ENCODE measurements at regions not wholly inside any gene's neighbourhood (a gene's known extent, or its start where the extent isn't known, plus 50 kb on each side); places are given as distances from the start of the nearest gene placed in this dataset.

DNA sequence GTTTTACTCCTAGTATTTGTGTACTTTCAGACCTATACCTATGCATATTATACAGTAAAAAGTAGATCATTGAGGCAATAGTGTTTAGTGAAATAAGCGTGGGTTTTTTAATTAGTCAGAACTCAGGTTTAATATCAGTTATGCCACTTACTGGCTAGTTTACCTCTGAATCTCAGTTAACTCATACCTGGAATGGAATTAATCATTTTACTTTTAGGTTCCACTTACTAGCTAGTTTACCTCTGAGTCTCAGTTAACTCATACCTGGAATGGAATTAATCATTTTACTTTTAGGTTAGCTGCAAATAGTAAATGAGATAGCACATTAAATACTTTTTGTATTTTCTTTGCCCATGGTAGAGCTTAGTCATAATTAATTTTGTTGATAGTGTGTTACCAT lies 475.7 kb downstream of the CCER1 start:
- Histone ChIP-seq H3K9ac (ENCODE audit: control insufficient read depth, insufficient read depth, low read length) (no peak overlapping the region), H4K20me1 (ENCODE audit: control insufficient read depth, insufficient read depth) (no peaks in the 10 kb centered on the region), H3K36me3 (ENCODE audit: control insufficient read depth in 2 of 2, insufficient read depth in 2 of 2, low read length in 1 of 2) (no peaks in the 10 kb centered on the region), H3K4me2 (ENCODE audit: control insufficient read depth, insufficient read depth) (no peak overlapping the region), H2AFZ (ENCODE audit: control insufficient read depth, low read depth, low read length) (no peak overlapping the region), H3K79me2 (ENCODE audit: control insufficient read depth, insufficient read depth, low read length) (no peaks in the 10 kb centered on the region), H3K27ac (ENCODE audit: control insufficient read depth, insufficient read depth) (no peak overlapping the region), H3K27me3 (replicated peaks in 1 of 2; ENCODE audit: control insufficient read depth in 2 of 2, insufficient read depth in 2 of 2, low read length in 1 of 2) (no peaks in the 10 kb centered on the region), H3K9me3 (replicated peaks; ENCODE audit: control insufficient read depth, insufficient read depth, low read length) (no peaks in the 10 kb centered on the region), H3K4me1 (ENCODE audit: control insufficient read depth, insufficient read depth, low read length) (no peaks in the 10 kb centered on the region), H3K4me3 (no peak overlapping the region)
- DNase-seq (ENCODE audit: low read depth, low spot score) (no peak), FAIRE-seq (no peak), ATAC-seq (no peak)
- in situ Hi-C loops (cut with MboI): no loop called here
- RAD21 ChIA-PET (ENCODE audit: unreplicated experiment): no interaction called here
- TF ChIP-seq TARDBP (IDR thresholded peaks at IDR 0.05; ENCODE audit: borderline replicate concordance) (no peak), CBX5 (IDR thresholded peaks at IDR 0.05; ENCODE audit: low read depth) (no peak), CHD1 (IDR thresholded peaks at IDR 0.05; ENCODE audit: low read depth, low read length) (no peak), BCL11A (IDR thresholded peaks at IDR 0.05; ENCODE audit: low read depth, low read length) (no peak), FOS (IDR thresholded peaks at IDR 0.05; ENCODE audit: borderline replicate concordance, extremely low read depth, insufficient read length) (no peak), STAT3 (IDR thresholded peaks at IDR 0.05; ENCODE audit: low read depth, low read length) (no peak), HDAC2 (IDR thresholded peaks at IDR 0.05) (no peak), MEF2A (IDR thresholded peaks at IDR 0.05; ENCODE audit: insufficient read depth, low read depth, low read length) (no peak), JUNB (IDR thresholded peaks at IDR 0.05) (no peak)
- TF ChIP-seq, protein P1, sequence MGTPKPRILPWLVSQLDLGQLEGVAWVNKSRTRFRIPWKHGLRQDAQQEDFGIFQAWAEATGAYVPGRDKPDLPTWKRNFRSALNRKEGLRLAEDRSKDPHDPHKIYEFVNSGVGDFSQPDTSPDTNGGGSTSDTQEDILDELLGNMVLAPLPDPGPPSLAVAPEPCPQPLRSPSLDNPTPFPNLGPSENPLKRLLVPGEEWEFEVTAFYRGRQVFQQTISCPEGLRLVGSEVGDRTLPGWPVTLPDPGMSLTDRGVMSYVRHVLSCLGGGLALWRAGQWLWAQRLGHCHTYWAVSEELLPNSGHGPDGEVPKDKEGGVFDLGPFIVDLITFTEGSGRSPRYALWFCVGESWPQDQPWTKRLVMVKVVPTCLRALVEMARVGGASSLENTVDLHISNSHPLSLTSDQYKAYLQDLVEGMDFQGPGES (IDR thresholded peaks at IDR 0.05): no peak
- TF ChIP-seq, protein P2, sequence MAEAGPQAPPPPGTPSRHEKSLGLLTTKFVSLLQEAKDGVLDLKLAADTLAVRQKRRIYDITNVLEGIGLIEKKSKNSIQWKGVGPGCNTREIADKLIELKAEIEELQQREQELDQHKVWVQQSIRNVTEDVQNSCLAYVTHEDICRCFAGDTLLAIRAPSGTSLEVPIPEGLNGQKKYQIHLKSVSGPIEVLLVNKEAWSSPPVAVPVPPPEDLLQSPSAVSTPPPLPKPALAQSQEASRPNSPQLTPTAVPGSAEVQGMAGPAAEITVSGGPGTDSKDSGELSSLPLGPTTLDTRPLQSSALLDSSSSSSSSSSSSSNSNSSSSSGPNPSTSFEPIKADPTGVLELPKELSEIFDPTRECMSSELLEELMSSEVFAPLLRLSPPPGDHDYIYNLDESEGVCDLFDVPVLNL (IDR thresholded peaks at IDR 0.05; ENCODE audit: low read depth, low read length): no peak
- TF ChIP-seq, protein P3, sequence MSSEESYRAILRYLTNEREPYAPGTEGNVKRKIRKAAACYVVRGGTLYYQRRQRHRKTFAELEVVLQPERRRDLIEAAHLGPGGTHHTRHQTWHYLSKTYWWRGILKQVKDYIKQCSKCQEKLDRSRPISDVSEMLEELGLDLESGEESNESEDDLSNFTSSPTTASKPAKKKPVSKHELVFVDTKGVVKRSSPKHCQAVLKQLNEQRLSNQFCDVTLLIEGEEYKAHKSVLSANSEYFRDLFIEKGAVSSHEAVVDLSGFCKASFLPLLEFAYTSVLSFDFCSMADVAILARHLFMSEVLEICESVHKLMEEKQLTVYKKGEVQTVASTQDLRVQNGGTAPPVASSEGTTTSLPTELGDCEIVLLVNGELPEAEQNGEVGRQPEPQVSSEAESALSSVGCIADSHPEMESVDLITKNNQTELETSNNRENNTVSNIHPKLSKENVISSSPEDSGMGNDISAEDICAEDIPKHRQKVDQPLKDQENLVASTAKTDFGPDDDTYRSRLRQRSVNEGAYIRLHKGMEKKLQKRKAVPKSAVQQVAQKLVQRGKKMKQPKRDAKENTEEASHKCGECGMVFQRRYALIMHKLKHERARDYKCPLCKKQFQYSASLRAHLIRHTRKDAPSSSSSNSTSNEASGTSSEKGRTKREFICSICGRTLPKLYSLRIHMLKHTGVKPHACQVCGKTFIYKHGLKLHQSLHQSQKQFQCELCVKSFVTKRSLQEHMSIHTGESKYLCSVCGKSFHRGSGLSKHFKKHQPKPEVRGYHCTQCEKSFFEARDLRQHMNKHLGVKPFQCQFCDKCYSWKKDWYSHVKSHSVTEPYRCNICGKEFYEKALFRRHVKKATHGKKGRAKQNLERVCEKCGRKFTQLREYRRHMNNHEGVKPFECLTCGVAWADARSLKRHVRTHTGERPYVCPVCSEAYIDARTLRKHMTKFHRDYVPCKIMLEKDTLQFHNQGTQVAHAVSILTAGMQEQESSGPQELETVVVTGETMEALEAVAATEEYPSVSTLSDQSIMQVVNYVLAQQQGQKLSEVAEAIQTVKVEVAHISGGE (CRISPR knock-in tag; IDR thresholded peaks at IDR 0.05): no peak
- WGBS (ENCODE audit: insufficient coverage, insufficient replicate concordance, low lambda C conversion rate, missing lambda C conversion rate): 0% methylated on average over 1 of the region's 1 CpG
- intact Hi-C loops (cut with micrococcal nuclease; ENCODE audit: unreplicated experiment): no loop called here
- no TSS peak for BruUV-seq (replicated peaks)
- POLR2A ChIA-PET: no interaction called here
- SMC1A ChIA-PET (ENCODE audit: uncharacterized antibody, unreplicated experiment): no interaction called here
- CTCF ChIA-PET: no interaction called here

All from GM12878 (cell line).